GM21717 (cell line): ENCODE measurements at regions not wholly inside any gene's neighbourhood (a gene's known extent, or its start where the extent isn't known, plus 50 kb on each side); places are given as distances from the start of the nearest gene placed in this dataset.
"Not testable (repeated sequence)": the region's sequence is repeated elsewhere in the genome, so short reads cannot be mapped to it uniquely, and the experiment has no call there.

Experiments used
- ATAC-seq: cut with Tn5 transposase; IDR thresholded peaks from one replicate; pipeline ENCODE4 v1.9.1; 2021; ENCODE audit warnings: mild to moderate bottlenecking, moderate library complexity; ENCODE audit not compliant: unreplicated experiment

DNA sequence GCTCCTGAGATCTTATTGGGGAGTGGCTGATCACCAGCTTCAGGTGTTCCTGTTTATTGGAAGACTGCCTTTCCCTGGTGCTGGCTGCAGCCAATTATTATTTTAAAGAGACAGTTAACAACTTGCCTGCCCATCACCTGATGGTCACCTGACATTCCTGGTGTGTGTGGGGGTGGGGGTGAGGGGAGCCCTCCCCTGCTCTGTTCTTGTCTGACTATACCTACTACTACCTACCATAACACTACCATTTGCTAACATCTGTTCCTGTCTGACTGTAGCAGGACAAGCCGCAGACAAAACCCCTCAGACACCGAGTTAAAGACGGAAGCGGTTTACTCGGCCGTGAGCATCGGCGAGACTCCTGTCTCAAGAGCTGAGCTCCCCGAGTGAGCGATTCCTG, 54.9 kb upstream of the NBPF3 start:
- ATAC-seq = no peak

- ATAC-seq = no peak
These were observed 55.3 kb upstream of the NBPF3 start for GRCh38 chr1:21384620-21385019.

DNA sequence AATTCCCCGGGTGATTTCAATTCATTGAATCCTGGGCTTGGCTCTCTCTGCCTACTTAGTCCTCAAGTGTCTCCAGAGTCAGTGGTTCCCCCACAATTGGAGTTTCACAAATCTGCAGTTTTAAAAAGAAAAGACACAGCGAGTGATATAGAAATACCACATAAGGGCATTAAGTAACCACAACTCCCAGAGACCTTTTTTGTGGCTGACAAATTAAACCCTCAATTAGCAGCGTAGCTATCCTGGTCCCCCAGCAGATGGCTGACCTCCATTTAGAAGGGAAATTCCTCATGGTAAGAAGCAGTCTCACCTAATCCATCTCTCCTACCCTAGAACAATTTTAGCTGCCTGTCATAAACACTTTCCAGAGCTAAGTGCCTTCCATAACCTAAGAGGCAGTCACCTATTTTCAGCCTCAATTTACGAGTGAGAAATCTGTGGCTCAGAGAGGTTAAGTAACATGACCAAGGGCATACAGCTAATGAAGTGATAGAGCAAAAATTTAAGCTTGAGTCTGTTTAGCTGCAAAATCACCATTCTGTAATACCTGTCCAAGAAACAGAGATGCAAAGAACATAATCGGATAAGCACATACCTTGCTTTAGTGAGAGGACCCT, 56.0 kb upstream of the NBPF3 start:
- ATAC-seq = no peak

- ATAC-seq = no peak
These were observed 58.6 kb upstream of the NBPF3 start for GRCh38 chr1:21381354-21381753.

DNA sequence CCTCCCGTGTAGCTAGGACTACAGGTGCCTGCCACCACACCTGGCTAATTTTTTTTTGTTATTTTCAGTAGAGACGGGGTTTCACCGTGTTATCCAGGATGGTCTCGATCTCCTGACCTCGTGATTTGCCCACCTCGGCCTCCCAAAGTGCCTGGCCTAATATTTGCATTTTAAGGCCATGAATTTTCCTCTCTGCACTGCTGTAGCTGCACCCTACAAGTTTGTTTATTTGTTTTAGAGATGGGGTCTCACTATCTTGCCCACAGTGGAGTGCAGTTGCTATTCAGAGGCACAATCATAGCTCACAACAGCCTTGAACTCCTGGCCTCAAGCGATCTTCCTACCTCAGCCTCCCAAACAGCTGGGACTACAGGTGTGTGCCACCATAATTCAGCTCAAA, 59.8 kb upstream of the NBPF3 start:
- not testable (repeated sequence) for ATAC-seq

DNA sequence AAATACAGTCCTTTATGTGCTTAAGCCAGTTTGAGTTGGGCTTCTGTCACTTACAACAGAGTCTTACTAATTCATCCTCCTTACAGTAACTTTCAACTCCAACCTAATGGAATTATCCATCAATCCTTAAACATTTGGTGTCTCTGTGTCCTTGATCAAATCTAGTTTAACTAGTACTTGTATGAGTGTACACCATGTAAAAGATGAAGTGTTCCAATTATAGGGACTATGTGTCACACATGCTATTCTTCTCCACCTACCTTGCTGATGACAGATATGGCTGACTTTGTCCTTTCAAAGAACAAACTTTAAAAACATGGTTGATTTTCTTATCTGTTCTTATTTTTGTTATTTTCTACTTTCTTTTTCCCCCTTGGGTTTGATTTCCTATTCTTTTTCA, 60.4 kb upstream of the NBPF3 start:
- ATAC-seq = no peak

GRCh38 chr1:21378705-21379494, 61.0 kb upstream of the NBPF3 start:
- ATAC-seq = no peak

DNA sequence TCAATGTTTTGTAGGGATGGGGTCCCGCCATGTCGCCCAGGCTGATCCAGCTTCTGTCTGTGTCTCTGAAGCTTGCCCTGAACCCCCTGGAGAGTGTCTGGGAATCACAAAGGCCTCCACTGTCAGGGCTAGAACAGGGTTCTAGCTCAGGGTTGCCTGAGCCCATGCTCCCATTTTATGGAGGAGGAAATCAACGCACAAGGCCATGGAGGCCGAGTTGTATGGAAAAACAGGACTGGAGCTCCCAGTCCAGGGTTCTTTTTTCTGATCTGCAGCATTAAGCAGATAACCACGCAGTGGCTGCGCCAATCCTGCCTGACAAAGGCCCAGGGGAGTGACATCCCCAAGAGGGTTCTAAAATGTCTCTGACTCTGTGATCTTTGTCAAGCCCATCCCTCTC, 67.6 kb upstream of the NBPF3 start:
- ATAC-seq = no peak

DNA sequence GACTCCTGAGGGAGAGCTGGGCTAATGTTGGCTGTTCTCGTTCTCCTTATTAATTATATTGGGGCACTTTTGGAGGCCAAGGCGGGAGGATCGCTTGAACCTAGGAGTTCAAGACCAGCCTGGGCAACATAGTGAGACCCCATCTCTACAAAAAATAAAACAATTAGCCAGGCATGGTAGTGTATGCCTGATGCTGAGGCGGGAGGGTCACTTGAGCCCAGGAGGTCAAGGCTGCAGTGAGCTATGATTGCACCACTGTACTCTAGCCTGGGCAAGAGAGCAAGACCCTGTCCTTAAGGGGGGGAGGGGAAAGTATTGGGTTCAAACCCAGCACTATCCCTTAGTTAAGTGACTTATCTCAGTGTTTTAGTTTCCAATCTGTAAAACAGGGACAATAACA, 70.0 kb upstream of the NBPF3 start:
- ATAC-seq = no peak

DNA sequence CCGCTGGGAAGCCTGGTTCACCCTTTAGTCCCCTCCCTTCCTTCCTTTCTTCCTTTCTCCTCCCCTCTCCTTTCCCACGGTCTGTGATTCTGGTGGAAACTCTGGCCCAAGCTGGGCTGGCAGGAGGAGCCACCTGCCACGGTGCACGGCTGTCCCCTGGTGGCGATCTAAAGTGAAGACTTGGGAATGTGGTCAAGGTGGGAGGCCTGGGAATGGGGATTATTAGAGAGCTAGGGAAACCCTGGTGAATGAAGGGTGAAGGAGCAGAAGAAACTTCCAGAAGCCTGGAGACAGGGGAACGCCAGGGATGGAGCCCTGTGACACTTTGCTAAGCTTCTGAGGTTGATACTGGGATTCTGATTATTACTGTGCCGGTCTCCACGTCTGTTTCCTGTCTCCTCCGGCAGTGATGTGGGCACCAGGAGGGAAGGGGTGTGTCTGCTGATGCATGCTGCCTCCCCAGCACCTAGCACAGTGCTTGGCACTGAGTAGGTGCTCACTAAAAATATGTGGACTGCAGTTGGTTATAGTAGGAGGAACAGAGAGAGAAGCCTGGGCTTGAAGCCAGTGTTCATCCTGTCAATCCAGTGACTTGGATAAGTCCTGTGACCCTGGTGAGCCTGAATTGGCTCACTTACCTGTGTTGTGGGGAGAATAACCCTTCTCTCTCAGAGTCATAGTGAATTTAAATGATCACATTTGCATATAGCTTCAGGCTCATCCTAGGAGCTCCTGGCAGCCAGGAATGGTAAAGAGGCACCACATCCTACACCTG, 71.2 kb upstream of the NBPF3 start:
- no peak for ATAC-seq

- ATAC-seq = not testable (repeated sequence)
These were observed 71.9 kb upstream of the NBPF3 start for GRCh38 chr1:21367973-21368514.

DNA sequence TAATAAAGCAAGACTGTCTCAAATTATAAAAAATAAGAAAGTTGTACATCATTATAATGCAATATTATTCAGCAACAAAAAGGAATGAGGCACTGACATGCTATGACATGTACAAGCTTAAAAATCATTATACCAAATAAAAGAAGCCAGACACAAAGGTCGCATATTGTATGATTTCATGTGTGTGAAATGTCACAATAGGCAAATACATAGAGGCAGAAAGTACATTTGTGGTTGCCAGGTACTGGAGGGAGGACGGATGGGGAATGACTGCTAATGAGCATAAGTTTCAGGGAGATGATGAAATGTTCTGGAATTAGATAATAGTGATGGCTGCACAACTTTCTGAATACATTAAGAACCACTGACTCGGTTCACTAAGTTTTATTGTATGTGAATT, 73.6 kb upstream of the NBPF3 start:
- no peak for ATAC-seq

DNA sequence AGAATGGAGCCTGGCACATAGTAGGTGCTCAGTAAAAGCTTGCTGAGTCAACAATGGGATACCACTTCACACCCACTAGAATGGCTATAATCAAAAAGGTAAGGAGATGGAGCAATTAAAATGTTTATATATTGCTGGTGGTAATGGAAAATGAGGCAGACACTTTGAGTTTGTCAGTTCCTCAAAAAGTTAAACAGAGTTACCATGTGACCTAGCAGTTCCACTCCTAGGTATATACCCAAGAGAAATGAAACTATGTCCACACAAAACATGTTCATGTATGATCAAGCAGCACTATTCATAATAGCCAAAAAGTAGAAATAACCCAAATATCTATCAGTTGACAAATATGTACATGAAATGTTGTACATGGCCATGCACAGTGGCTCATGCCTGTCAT, 74.8 kb upstream of the ECE1 start:
- no peak for ATAC-seq

GRCh38 chr1:21362096-21362495, 71.8 kb upstream of the ECE1 start:
- ATAC-seq = no peak

GRCh38 chr1:21361506-21361905, 71.2 kb upstream of the ECE1 start:
- ATAC-seq = no peak

- ATAC-seq = no peak
These were observed 66.9 kb upstream of the ECE1 start for GRCh38 chr1:21357161-21357560.

DNA sequence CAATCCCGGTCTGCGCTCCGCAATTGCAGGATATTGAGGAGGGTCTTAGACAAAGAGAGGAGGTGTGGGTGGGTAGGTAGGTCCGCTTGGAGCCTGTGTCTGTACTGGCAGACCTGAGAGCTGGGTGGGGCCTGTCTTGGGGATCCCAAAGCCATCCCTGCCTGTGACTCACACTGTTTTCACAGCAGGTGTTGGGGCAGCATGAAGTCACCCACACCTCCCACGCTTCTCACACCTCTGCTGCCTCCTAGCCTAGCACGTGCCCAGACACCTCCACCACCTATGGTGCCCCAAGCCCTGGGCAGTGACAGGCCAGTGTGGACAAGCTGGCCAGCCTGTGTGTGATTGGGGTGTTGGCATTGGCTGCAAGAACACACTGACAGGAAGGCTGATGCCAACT, 65.7 kb upstream of the ECE1 start:
- no peak for ATAC-seq

DNA sequence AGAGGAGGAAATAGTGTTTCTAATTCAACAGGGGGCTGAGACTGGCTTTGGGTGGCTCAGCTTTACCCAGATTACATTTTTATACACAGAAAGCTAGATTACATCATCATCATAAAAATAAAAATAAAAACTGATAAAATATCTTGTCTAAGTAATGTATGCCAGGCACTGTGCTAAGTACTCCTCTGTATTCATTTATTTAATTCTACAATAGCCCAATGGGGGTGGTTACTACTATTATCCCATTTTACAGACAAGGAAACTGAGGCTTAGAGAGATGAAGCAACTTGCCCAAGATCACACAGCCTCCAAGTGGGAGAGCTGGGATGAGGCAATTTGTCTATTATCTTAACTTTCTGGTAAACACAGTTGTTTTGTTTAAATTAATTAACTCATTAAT, 62.3 kb upstream of the ECE1 start:
- no peak for ATAC-seq

DNA sequence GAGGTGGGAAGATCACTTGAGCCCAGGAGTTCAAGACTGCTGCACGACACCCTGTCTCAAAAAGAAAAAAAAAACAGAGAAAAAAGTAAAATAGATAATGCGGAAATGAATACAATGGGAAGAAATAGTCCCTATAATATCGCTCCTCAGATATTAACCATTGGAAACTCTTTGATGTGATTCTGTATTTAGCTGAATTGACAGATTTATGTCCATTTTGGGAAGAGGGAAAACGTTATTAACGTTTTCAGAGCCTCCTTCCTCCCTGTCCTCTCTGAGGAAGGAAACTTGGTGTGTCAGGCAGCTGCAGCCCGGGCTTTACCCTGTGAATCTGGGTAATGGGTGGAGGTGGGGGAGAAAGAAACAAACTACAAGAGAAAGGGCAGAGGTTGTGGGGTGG, 61.6 kb upstream of the ECE1 start:
- no peak for ATAC-seq

DNA sequence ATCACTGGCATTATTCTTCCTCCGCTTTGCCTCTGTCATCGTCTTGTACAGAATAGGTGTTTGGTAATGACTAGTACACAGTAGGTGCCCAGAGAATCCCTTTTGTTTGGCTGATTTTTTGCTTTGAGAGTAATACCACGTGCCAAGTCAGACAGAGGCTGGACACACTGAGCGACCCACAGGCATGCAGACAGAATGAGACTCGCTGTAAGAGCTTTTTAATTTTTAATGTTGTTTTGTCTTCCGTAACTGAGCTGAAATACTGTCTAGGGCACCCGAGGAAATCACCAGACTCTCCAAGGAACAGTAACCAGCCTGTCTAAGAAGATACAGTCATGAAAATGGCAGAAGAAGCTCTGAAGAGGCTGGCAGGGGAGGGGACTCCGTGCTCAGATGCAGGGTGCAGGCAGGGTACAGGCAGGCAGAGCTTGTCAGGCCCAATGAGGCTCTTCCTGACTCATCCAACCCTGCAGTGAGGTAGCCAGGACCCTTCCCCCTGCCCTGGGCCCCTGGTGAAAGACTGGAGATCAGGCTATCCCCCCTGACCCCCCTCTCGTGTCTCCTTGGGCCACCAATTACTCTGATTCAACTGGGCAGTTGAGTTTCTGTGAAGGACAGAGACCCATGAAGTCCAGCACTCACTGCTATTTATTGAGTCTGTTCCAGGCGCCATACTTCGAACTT, 60.1 kb upstream of the ECE1 start:
- ATAC-seq = no peak

GRCh38 chr1:21349693-21350092, 59.4 kb upstream of the ECE1 start:
- ATAC-seq = no peak
